Panc1 (cell line): ENCODE measurements at regions not wholly inside any gene's neighbourhood (a gene's known extent, or its start where the extent isn't known, plus 50 kb on each side); places are given as distances from the start of the nearest gene placed in this dataset.

ENCODE experiments used
- ATAC-seq: fragments of 200-7000 bp; cut with Tn5 transposase; 2 replicates; pipeline ENCODE4 v1.9.1; 2020; ENCODE audit warnings: mild to moderate bottlenecking, moderate library complexity
- BruUV-seq: library from RNA; stranded (reverse); fragments of 400-500 nt; replicated peaks from 2 replicates; lab custom pipeline; 2021; lab: Mats Ljungman, UMichigan
- CTCF ChIA-PET: fragments of 300-600 bp; sonication (Branson Sonifier 250); formaldehyde crosslinking; loops from one replicate; lab custom pipeline; 2022; ENCODE audit warnings: antibody characterized with exemption; lab: Charles Lee
- POLR2A ChIA-PET: fragments of 300-600 bp; sonication (Branson Sonifier 250); formaldehyde crosslinking; loops from one replicate; lab custom pipeline; 2022; ENCODE audit warnings: antibody characterized with exemption; lab: Charles Lee
- DNase-seq: peaks from one replicate; pipeline ENCODE4 v3.0.0-alpha.2; 2010; ENCODE audit warnings: low read depth, low spot score
- H3K27ac ChIP-seq: 2 replicates; pipeline ENCODE4 v1.5.1; 2011; ENCODE audit warnings: mild to moderate bottlenecking, low read length, inconsistent platforms
- H3K27me3 ChIP-seq: fragments of 200-500 bp; sonication (Bioruptor generic); 2 replicates; pipeline ENCODE4 v1.6.0; 2014; ENCODE audit warnings: low read length, inconsistent platforms; ENCODE audit not compliant: control insufficient read depth, insufficient read depth
- H3K36me3 ChIP-seq: fragments of 200-500 bp; sonication (Bioruptor generic); 2 replicates; pipeline ENCODE4 v1.5.1; 2014; ENCODE audit warnings: inconsistent platforms, mild to moderate bottlenecking, low read length, moderate library complexity; ENCODE audit not compliant: control insufficient read depth, insufficient read depth
- H3K4me1 ChIP-seq: 2 replicates; pipeline ENCODE4 v1.5.1; 2011; ENCODE audit warnings: inconsistent platforms, mild to moderate bottlenecking, low read length, moderate library complexity; ENCODE audit not compliant: control insufficient read depth, insufficient read depth
- H3K4me3 ChIP-seq, 2 experiments: 2 replicates each; pipeline ENCODE4 v1.5.1; 2011 to 2012; ENCODE audit warnings: low read depth in 2 of 2, low read length in 2 of 2, mild to moderate bottlenecking in 2 of 2, inconsistent platforms in 1 of 2, moderate library complexity in 1 of 2
- H3K9me3 ChIP-seq: fragments of 200-500 bp; sonication (Bioruptor generic); 2 replicates; pipeline ENCODE4 v1.5.1; 2014; ENCODE audit warnings: low read depth, mild to moderate bottlenecking, inconsistent platforms, low read length, moderate library complexity; ENCODE audit not compliant: control insufficient read depth, insufficient read depth
- CTCF ChIP-seq: fragments of 450-650 bp; IDR thresholded peaks from 2 replicates; pipeline ENCODE4 v1.5.1; 2017; ENCODE audit warnings: mild to moderate bottlenecking
- POLR2AphosphoS5 ChIP-seq: IDR thresholded peaks from 2 replicates; pipeline ENCODE4 v1.6.1; 2012; ENCODE audit warnings: mild to moderate bottlenecking, low read depth, low read length, moderate library complexity
- REST ChIP-seq, 2 experiments: IDR thresholded peaks; 2 replicates each; pipeline ENCODE4 v1.6.1; 2011 to 2012; ENCODE audit warnings: low read depth in 2 of 2, control low read depth in 1 of 2, low read length in 1 of 2, mild to moderate bottlenecking in 1 of 2, moderate library complexity in 1 of 2; ENCODE audit not compliant: insufficient read depth in 1 of 2
- SIN3A ChIP-seq: IDR thresholded peaks from 2 replicates; pipeline ENCODE4 v1.6.1; 2012; ENCODE audit warnings: low read depth, mild to moderate bottlenecking, low read length, moderate library complexity, borderline replicate concordance; ENCODE audit not compliant: insufficient read depth
- TCF7L2 ChIP-seq: IDR thresholded peaks from 2 replicates; pipeline ENCODE4 v1.6.1; 2011; ENCODE audit warnings: mild to moderate bottlenecking, low read depth, low read length, inconsistent platforms
- in situ Hi-C: cut with HindIII; loops from 2 replicates; pipeline ENCODE4 v1.10.0; 2016; ENCODE audit warnings: low sequenced_read_pairs, low pct_unique_long_range_greater_than_20kb
- intact Hi-C: fragments of 100-400 bp; cut with micrococcal nuclease; formaldehyde crosslinking; loops from one replicate; pipeline ENCODE4 v1.10.0; 2022; ENCODE audit not compliant: unreplicated experiment

GRCh38 chr1:21366288-21366687 is 73.6 kb upstream of the NBPF3 start:
- H3K27me3 ChIP-seq = no peaks in the 10 kb centered on the region
- BruUV-seq = no TSS peak
- ATAC-seq = no peak

GRCh38 chr1:21365036-21365435 is 74.8 kb upstream of the ECE1 start:
- no TSS peak for BruUV-seq
- CTCF ChIA-PET = interaction anchor here (1.0 to 1.5 kb wide), 2 partner anchors 28 to 95 kb away, joined by 3 to 5 read pairs; no protein-coding TSS in a partner anchor
- in situ Hi-C loops = loop anchor here (10.0 kb wide), 1 partner anchor 120 kb away; no protein-coding TSS in a partner anchor
- ATAC-seq (no peak), DNase-seq (no peak)
- H3K27me3 ChIP-seq = no peaks in the 10 kb centered on the region
- no peaks in the 10 kb centered on the region for H3K36me3 ChIP-seq
- intact Hi-C loops = no loop called here
- no peaks in the 10 kb centered on the region for H3K9me3 ChIP-seq
- H3K4me1 ChIP-seq = no peaks in the 10 kb centered on the region
- POLR2A ChIA-PET = no interaction called here
- no peak overlapping the region for H3K4me3 ChIP-seq
- TF ChIP-seq CTCF (no peak), REST (IDR thresholded peaks at IDR 0.05; ENCODE audit: insufficient read depth in 1 of 2, low read depth in 2 of 2, low read length in 1 of 2) (no peak), POLR2AphosphoS5 (no peak), SIN3A (no peak), TCF7L2 (no peak)
- no peak overlapping the region for H3K27ac ChIP-seq

More at GRCh38 chr1:21366288-21366687, 73.6 kb upstream of the NBPF3 start:
- Histone ChIP-seq H3K4me1 (no peaks in the 10 kb centered on the region), H3K9me3 (no peaks in the 10 kb centered on the region), H3K27ac (no peak overlapping the region), H3K4me3 (no peak overlapping the region), H3K36me3 (no peaks in the 10 kb centered on the region)
- intact Hi-C loops = no loop called here
- in situ Hi-C loops = loop anchor here (10.0 kb wide), 1 partner anchor 121 kb away; no protein-coding TSS in a partner anchor
- TF ChIP-seq SIN3A = no peak
- TF ChIP-seq REST (IDR thresholded peaks at IDR 0.05; ENCODE audit: insufficient read depth in 1 of 2, low read depth in 2 of 2, low read length in 1 of 2) = no peak
- TF ChIP-seq POLR2AphosphoS5 = no peak
- TF ChIP-seq TCF7L2 = no peak
- TF ChIP-seq CTCF = no peak
- no peak for DNase-seq
- ChIA-PET CTCF (interaction anchor here (1.2 to 1.5 kb wide), 2 partner anchors 111 to 148 kb away, joined by 4 read pairs; no protein-coding TSS in a partner anchor), POLR2A (interaction anchor here (0.7 kb wide), 1 partner anchor 214 kb away, joined by 3 read pairs; no protein-coding TSS in a partner anchor)
